CD8-positive, alpha-beta memory T cell (primary cell): ENCODE measurements at regions not wholly inside any gene's neighbourhood (a gene's known extent, or its start where the extent isn't known, plus 50 kb on each side); places are given as distances from the start of the nearest gene placed in this dataset.
"Not testable (repeated sequence)": the region's sequence is repeated elsewhere in the genome, so short reads cannot be mapped to it uniquely, and the experiment has no call there.

Experiments used
- CTCF ChIA-PET: fragments of 350-600 bp; sonication (Branson Sonifier 250); formaldehyde crosslinking; loops from one replicate; lab custom pipeline; 2021; ENCODE audit warnings: antibody characterized with exemption; lab: Charles Lee
- POLR2A ChIA-PET: fragments of 350-600 bp; sonication (Branson Sonifier 250); formaldehyde crosslinking; loops from one replicate; lab custom pipeline; 2021; ENCODE audit warnings: antibody characterized with exemption; lab: Charles Lee
- DNase-seq, 5 donors: peaks; one replicate each; pipeline versions ENCODE4 v3.0.0 to v3.0.0-alpha.2; 2020 to 2022; ENCODE audit warnings: mixed read lengths in 1 of 5
- H3K27ac ChIP-seq: one replicate; pipeline ENCODE4 v1.7.0; 2013; ENCODE audit warnings: low read depth, mild to moderate bottlenecking, low read length, moderate library complexity
- H3K27me3 ChIP-seq: 2 replicates; pipeline ENCODE4 v1.7.0; 2013; ENCODE audit warnings: low read length, mild to moderate bottlenecking; ENCODE audit not compliant: insufficient read depth, poor library complexity, severe bottlenecking
- H3K36me3 ChIP-seq: 2 replicates; pipeline ENCODE4 v1.7.0; 2013; ENCODE audit warnings: mild to moderate bottlenecking, low read length, moderate library complexity; ENCODE audit not compliant: insufficient read depth
- H3K4me1 ChIP-seq: 2 replicates; pipeline ENCODE4 v1.7.0; 2013; ENCODE audit warnings: mild to moderate bottlenecking, low read length, moderate library complexity; ENCODE audit not compliant: insufficient read depth
- H3K4me3 ChIP-seq: 2 replicates; pipeline ENCODE4 v1.7.0; 2013; ENCODE audit warnings: mild to moderate bottlenecking, low read length
- H3K9me3 ChIP-seq: 2 replicates; pipeline ENCODE4 v1.7.0; 2013; ENCODE audit warnings: mild to moderate bottlenecking, low read length
- H3K27ac Mint-ChIP-seq, 8 donors: one replicate each; pipeline ENCODE4 v1.8.0; 2020 to 2021; ENCODE audit warnings: mixed read lengths in 8 of 8, mild to moderate bottlenecking in 6 of 8, inconsistent platforms in 3 of 8, moderate library complexity in 3 of 8
- H3K27me3 Mint-ChIP-seq, 2 donors: one replicate each; pipeline ENCODE4 v1.8.0; 2020 to 2021; ENCODE audit warnings: mixed read lengths in 2 of 2, mild to moderate bottlenecking in 1 of 2, moderate library complexity in 1 of 2
- H3K36me3 Mint-ChIP-seq, 3 donors: one replicate each; pipeline ENCODE4 v1.8.0; 2020 to 2021; ENCODE audit warnings: mixed read lengths in 3 of 3, inconsistent platforms in 1 of 3, mild to moderate bottlenecking in 1 of 3
- H3K4me1 Mint-ChIP-seq, 3 donors: one replicate each; pipeline ENCODE4 v1.8.0; 2020 to 2021; ENCODE audit warnings: mixed read lengths in 3 of 3, inconsistent platforms in 1 of 3, mild to moderate bottlenecking in 1 of 3
- H3K4me3 Mint-ChIP-seq, 7 donors: one replicate each; pipeline ENCODE4 v1.8.0; 2020 to 2021; ENCODE audit warnings: mixed read lengths in 7 of 7, mild to moderate bottlenecking in 6 of 7, moderate library complexity in 4 of 7, inconsistent platforms in 2 of 7
- H3K9me3 Mint-ChIP-seq, 5 donors: one replicate each; pipeline ENCODE4 v1.8.0; 2020 to 2022; ENCODE audit warnings: mixed read lengths in 5 of 5, mild to moderate bottlenecking in 3 of 5, moderate library complexity in 2 of 5, inconsistent platforms in 1 of 5

DNA sequence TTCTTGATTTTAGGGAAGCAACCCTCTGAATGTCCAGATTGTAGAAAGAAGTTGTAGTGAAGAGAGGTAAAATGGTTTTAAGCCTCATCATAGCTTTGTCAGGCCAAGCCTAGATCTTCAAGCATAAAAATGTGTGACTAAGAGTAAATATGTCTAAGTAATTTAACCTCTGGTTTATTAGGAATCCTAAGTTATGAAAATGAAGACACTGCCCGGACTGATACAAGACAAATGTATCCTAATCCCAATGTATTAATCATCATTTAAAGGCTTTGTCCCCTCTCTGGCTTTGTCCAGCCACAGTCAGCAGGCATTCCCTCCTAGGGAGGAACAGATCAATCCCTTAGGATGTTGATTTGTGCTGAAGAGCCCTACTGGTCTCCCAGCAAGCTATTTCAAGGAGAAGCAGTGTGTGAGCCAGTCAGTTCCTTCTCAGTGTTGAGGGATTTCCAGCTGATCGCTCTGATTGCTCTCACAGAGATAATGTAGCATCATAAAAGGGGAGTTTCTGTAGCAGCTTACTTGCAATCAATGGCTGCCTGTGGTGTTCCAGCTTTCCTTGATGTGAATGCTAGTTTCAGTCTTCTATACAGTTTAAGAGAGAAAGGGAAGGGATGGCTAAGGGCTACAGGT lies 796.1 kb downstream of the EPHA4 start:
- H3K4me3 ChIP-seq: no peak overlapping the region
- H3K36me3 ChIP-seq: no peaks in the 10 kb centered on the region
- no peak overlapping the region for H3K27ac ChIP-seq
- no peaks in the 10 kb centered on the region for H3K9me3 ChIP-seq
- DNase-seq: no peak
- no peaks in the 10 kb centered on the region for H3K36me3 Mint-ChIP-seq
- H3K27me3 Mint-ChIP-seq: peaks cover 5% of the 10 kb centered on the region in 2 donors
- ChIA-PET CTCF (no interaction called here), POLR2A (no interaction called here)
- no peak overlapping the region for H3K27ac Mint-ChIP-seq
- H3K4me1 ChIP-seq: no peaks in the 10 kb centered on the region
- H3K27me3 ChIP-seq: no peaks in the 10 kb centered on the region
- peaks cover 0 to 2% (median 0%) of the 10 kb centered on the region in 5 donors for H3K9me3 Mint-ChIP-seq
- no peak overlapping the region for H3K4me3 Mint-ChIP-seq
- no peaks in the 10 kb centered on the region for H3K4me1 Mint-ChIP-seq

DNA sequence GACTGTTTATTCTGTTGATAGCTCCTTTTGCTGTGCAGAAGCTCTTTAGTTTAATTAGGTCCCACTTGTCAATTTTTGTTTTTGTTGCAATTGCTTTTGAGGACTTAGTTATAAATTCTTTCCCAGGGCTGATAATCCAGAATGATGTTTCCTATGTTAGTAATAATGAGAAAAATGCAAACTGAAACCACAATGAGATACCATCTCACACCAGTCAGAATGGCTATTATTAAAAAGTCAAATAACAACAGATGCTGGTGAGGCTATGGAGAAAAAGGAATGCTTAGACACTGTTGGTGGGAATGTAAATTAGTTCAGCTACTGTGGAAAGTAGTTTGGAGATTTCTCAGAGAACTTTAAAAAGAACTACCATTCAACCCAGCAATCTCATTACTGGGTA lies 793.0 kb downstream of the EPHA4 start:
- H3K9me3 ChIP-seq, H3K27me3 Mint-ChIP-seq, H3K4me3 Mint-ChIP-seq, H3K4me1 Mint-ChIP-seq, H3K27ac ChIP-seq, H3K4me1 ChIP-seq, CTCF ChIA-PET, H3K36me3 ChIP-seq, H3K27ac Mint-ChIP-seq, H3K27me3 ChIP-seq, DNase-seq, H3K9me3 Mint-ChIP-seq, H3K36me3 Mint-ChIP-seq, POLR2A ChIA-PET, H3K4me3 ChIP-seq: not testable (repeated sequence)

DNA sequence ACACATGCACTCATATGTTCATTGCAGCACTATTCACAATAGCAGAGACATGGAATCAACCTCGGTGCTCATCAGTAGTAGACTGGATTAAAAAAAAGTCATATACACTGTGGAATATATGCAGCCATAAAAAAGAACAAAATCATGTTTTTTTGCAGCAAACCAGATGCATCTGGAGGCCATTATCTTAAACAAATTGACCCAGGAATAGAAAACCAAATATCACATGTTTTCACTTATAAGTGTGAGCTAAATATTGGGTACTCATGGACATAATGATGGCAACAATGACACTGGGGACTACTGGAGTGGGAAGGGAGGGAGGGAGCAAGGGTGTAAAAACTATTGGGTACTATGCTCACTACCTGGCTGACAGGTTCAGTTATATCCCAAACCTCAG lies 792.6 kb downstream of the EPHA4 start:
- Mint-ChIP-seq H3K4me1 (no peaks in the 10 kb centered on the region), H3K27me3 (peaks cover 5 to 6% of the 10 kb centered on the region in 2 donors), H3K4me3 (no peak overlapping the region), H3K27ac (no peak overlapping the region), H3K9me3 (peaks cover 0 to 5% (median 0%) of the 10 kb centered on the region in 5 donors), H3K36me3 (no peaks in the 10 kb centered on the region)
- ChIA-PET POLR2A (no interaction called here), CTCF (no interaction called here)
- no peak for DNase-seq
- no peaks in the 10 kb centered on the region for H3K9me3 ChIP-seq
- no peak overlapping the region for H3K27ac ChIP-seq
- no peaks in the 10 kb centered on the region for H3K4me1 ChIP-seq
- no peaks in the 10 kb centered on the region for H3K27me3 ChIP-seq
- H3K4me3 ChIP-seq: no peak overlapping the region
- no peaks in the 10 kb centered on the region for H3K36me3 ChIP-seq

DNA sequence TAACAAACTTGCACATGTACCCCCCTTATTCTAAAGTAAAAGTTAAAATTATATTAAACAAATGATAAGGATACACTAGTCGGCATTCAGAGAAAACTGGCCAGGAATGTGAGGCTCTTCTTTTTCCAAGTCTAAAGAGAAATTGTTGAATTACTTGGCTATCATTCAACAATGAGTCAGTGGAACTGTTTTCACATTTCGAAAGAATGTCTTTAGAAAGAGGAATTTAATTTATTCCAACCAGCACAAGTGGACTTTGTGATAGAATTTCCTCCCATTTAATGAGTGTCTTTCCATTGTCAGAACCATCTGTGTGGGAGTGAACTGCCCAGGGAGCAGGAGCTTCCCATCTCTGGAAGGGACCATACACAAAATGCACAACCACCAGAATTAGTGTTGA lies 792.2 kb downstream of the EPHA4 start:
- POLR2A ChIA-PET: no interaction called here
- Mint-ChIP-seq H3K4me1 (no peaks in the 10 kb centered on the region), H3K27me3 (peaks cover 5 to 6% of the 10 kb centered on the region in 2 donors), H3K36me3 (no peaks in the 10 kb centered on the region), H3K27ac (no peak overlapping the region), H3K9me3 (peaks cover 0 to 5% (median 0%) of the 10 kb centered on the region in 5 donors), H3K4me3 (no peak overlapping the region)
- H3K27me3 ChIP-seq: no peaks in the 10 kb centered on the region
- no peak overlapping the region for H3K27ac ChIP-seq
- no peaks in the 10 kb centered on the region for H3K36me3 ChIP-seq
- H3K9me3 ChIP-seq: no peaks in the 10 kb centered on the region
- H3K4me3 ChIP-seq: no peak overlapping the region
- no peaks in the 10 kb centered on the region for H3K4me1 ChIP-seq
- no peak for DNase-seq
- CTCF ChIA-PET: no interaction called here

DNA sequence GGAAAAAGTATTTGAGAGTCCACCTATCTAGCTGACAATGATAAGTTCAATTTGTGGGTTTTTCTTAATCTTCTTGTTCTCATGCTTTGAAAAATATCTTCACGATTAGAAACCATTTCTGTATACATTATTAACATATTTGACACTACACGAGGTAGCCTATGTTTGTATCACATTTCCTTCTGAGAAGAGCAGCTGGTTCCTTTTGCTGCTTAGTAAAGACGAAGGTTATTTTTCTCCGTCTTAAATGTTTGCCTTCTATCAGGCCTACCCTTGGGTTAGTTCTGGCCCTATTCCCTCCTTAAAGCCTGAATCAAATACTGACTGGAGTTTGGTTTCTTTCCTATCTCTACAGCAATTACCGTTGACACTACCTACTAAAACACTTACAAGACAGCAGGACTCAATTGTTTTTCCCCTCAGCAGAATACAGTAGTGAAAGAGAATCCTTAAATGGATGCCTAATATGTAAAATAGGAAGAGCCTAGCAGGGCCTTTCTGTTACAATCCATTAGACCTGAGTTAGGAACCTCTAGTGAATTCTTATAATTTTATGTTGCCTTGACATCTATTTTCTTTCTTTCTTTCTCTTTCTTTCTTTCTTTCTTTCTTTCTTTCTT lies 790.4 kb downstream of the EPHA4 start:
- Mint-ChIP-seq H3K4me3 (no peak overlapping the region), H3K4me1 (no peaks in the 10 kb centered on the region), H3K27me3 (peaks cover 0 to 1% of the 10 kb centered on the region in 2 donors), H3K27ac (no peak overlapping the region), H3K36me3 (no peaks in the 10 kb centered on the region), H3K9me3 (peaks cover 0 to 3% (median 0%) of the 10 kb centered on the region in 5 donors)
- Histone ChIP-seq H3K4me3 (no peak overlapping the region), H3K4me1 (no peaks in the 10 kb centered on the region), H3K9me3 (no peaks in the 10 kb centered on the region), H3K27me3 (no peaks in the 10 kb centered on the region), H3K27ac (no peak overlapping the region), H3K36me3 (no peaks in the 10 kb centered on the region)
- ChIA-PET CTCF (no interaction called here), POLR2A (no interaction called here)
- DNase-seq: no peak

DNA sequence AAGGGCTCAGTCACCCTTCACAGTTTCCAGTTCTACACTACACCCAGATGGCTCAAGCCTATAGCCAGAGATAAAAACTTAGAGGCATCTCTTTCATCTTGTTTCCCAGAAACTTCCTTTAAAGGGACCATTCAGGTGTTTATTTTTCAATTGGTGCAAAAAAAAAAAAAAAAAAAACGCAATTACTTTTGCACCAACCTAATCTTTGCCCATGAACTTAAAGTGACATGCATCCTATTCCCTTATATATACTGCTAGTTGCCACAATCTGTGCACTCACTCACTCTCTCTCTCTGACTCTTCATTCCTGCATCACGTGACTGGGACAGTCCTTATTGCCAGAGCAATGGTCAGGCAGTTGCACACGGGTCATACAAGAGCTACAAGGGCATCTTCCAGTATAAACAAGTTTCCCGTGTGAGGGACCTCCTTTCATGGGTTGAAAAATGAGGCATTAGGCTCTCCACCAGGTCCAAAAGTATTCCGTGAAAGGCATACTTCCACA lies 789.4 kb downstream of the EPHA4 start:
- Mint-ChIP-seq H3K4me1 (no peaks in the 10 kb centered on the region), H3K27ac (no peak overlapping the region), H3K36me3 (no peaks in the 10 kb centered on the region), H3K4me3 (peak overlapping the region in 1 of 7 donors; percentile 37), H3K27me3 (peaks cover 0 to 1% of the 10 kb centered on the region in 2 donors), H3K9me3 (peaks cover 0 to 3% (median 0%) of the 10 kb centered on the region in 5 donors)
- H3K9me3 ChIP-seq: no peaks in the 10 kb centered on the region
- ChIA-PET CTCF (no interaction called here), POLR2A (no interaction called here)
- no peak overlapping the region for H3K27ac ChIP-seq
- H3K27me3 ChIP-seq: no peaks in the 10 kb centered on the region
- no peak overlapping the region for H3K4me3 ChIP-seq
- DNase-seq: no peak
- H3K36me3 ChIP-seq: no peaks in the 10 kb centered on the region
- H3K4me1 ChIP-seq: no peaks in the 10 kb centered on the region

DNA sequence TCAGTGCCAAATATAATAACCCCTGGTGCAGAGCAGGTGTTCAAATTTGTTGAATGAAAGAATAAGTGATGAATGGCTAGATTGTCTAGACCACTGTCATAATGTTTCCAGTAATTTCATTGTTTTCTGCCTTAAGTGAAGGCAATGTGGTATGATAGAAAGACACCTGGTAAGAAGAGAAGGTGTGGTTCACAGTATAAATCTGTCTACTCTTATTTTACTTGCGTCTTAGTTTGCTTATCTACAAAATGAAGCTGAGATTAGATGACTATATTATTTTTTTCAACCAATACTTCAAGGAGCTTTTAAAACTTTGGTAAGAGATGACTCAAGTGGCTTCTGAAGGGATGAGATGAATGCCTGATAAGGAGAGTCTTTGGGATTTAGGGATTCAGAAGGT lies 788.4 kb downstream of the EPHA4 start:
- H3K4me3 ChIP-seq: no peak overlapping the region
- H3K27ac Mint-ChIP-seq: no peak overlapping the region
- H3K27me3 Mint-ChIP-seq: peaks cover 0 to 1% of the 10 kb centered on the region in 2 donors
- H3K4me3 Mint-ChIP-seq: no peak overlapping the region
- no peaks in the 10 kb centered on the region for H3K9me3 ChIP-seq
- H3K36me3 Mint-ChIP-seq: no peaks in the 10 kb centered on the region
- H3K27ac ChIP-seq: no peak overlapping the region
- peaks cover 0 to 3% (median 0%) of the 10 kb centered on the region in 5 donors for H3K9me3 Mint-ChIP-seq
- H3K4me1 ChIP-seq: no peaks in the 10 kb centered on the region
- DNase-seq: no peak
- ChIA-PET POLR2A (no interaction called here), CTCF (no interaction called here)
- no peaks in the 10 kb centered on the region for H3K36me3 ChIP-seq
- no peaks in the 10 kb centered on the region for H3K27me3 ChIP-seq
- no peaks in the 10 kb centered on the region for H3K4me1 Mint-ChIP-seq

DNA sequence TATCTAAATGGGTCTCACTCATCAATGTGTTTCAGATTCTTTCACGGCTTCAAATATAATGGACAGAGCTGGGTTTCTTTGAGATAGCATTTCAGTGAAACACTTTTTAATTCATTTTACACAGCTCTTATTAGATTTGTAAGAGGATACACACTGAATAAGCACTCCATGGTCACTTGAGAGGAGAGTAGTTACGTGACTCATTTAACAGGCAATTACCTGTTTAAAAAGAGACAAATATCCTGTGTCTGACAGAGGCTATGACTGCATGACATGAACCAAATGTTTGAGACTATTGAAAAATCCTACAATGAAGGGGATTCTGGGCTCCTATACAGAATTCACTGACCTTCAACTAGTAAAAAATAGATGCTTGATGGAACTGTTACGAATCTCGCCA lies 786.9 kb downstream of the EPHA4 start:
- no peaks in the 10 kb centered on the region for H3K4me1 Mint-ChIP-seq
- Histone ChIP-seq H3K4me1 (no peaks in the 10 kb centered on the region), H3K36me3 (no peaks in the 10 kb centered on the region), H3K9me3 (no peaks in the 10 kb centered on the region), H3K4me3 (no peak overlapping the region), H3K27me3 (no peaks in the 10 kb centered on the region), H3K27ac (no peak overlapping the region)
- no peaks in the 10 kb centered on the region for H3K36me3 Mint-ChIP-seq
- peaks cover 0 to 3% (median 0%) of the 10 kb centered on the region in 5 donors for H3K9me3 Mint-ChIP-seq
- no peak for DNase-seq
- ChIA-PET POLR2A (no interaction called here), CTCF (no interaction called here)
- H3K27me3 Mint-ChIP-seq: peaks cover 0 to 1% of the 10 kb centered on the region in 2 donors
- H3K4me3 Mint-ChIP-seq: no peak overlapping the region
- no peak overlapping the region for H3K27ac Mint-ChIP-seq
